Inferior parietal cortex (tissue), 1 donor: ENCODE measurements at regions not wholly inside any gene's neighbourhood (a gene's known extent, or its start where the extent isn't known, plus 50 kb on each side); places are given as distances from the start of the nearest gene placed in this dataset.

Experiments
- DNase-seq: peaks from one replicate; pipeline ENCODE4 v3.0.0-alpha.2; 2016; ENCODE audit errors: extremely low spot score

GRCh38 chr10:58996866-58997265 is 179.6 kb upstream of the PHYHIPL start:
- no peak for DNase-seq

GRCh38 chr10:58998924-58999713 is 177.3 kb upstream of the PHYHIPL start:
- peak; percentile 89 for DNase-seq

- no peak for DNase-seq
These were observed 176.1 kb upstream of the PHYHIPL start for GRCh38 chr10:59000162-59000825.

GRCh38 chr10:59002011-59002410 is 174.4 kb upstream of the PHYHIPL start:
- DNase-seq = no peak

- DNase-seq = no peak
These were observed 173.2 kb upstream of the PHYHIPL start for GRCh38 chr10:59003203-59003602.

- no peak for DNase-seq
These were observed 172.1 kb upstream of the PHYHIPL start for GRCh38 chr10:59004392-59004791.

GRCh38 chr10:59006511-59007306 is 169.7 kb upstream of the PHYHIPL start:
- DNase-seq = no peak

- no peak for DNase-seq
These were observed 169.0 kb upstream of the PHYHIPL start for GRCh38 chr10:59007307-59008025.

- DNase-seq = peak; percentile 58
These were observed 168.0 kb upstream of the PHYHIPL start for GRCh38 chr10:59008452-59008851.

- no peak for DNase-seq
These were observed 164.3 kb upstream of the PHYHIPL start for GRCh38 chr10:59011972-59012632.

- DNase-seq = no peak
These were observed 163.6 kb upstream of the PHYHIPL start for GRCh38 chr10:59012839-59013238.

- DNase-seq = no peak
These were observed 160.4 kb upstream of the PHYHIPL start for GRCh38 chr10:59016043-59016442.

- DNase-seq = peak; percentile 39
These were observed 157.5 kb upstream of the PHYHIPL start for GRCh38 chr10:59018977-59019376.

- DNase-seq = peak; percentile 81
These were observed 156.8 kb upstream of the PHYHIPL start for GRCh38 chr10:59019603-59020002.

GRCh38 chr10:59020502-59020901 is 155.9 kb upstream of the PHYHIPL start:
- no peak for DNase-seq

GRCh38 chr10:59025981-59026765 is 150.3 kb upstream of the PHYHIPL start:
- no peak for DNase-seq

- DNase-seq = no peak
These were observed 148.3 kb upstream of the PHYHIPL start for GRCh38 chr10:59027975-59028655.

- no peak for DNase-seq
These were observed 142.8 kb upstream of the PHYHIPL start for GRCh38 chr10:59033622-59034021.

GRCh38 chr10:59036311-59037017 is 140.0 kb upstream of the PHYHIPL start:
- DNase-seq = no peak
